GM18505 (cell line): ENCODE measurements at regions not wholly inside any gene's neighbourhood (a gene's known extent, or its start where the extent isn't known, plus 50 kb on each side); places are given as distances from the start of the nearest gene placed in this dataset.

ENCODE experiments used
- ATAC-seq: cut with Tn5 transposase; IDR thresholded peaks from one replicate; pipeline ENCODE4 v1.9.1; 2021; ENCODE audit not compliant: unreplicated experiment
- POLR2A ChIP-seq: IDR thresholded peaks from 4 replicates; pipeline ENCODE4 v1.6.1; 2011; ENCODE audit warnings: borderline replicate concordance; ENCODE audit not compliant: insufficient read depth, insufficient read length; ENCODE audit errors: extremely low read depth

DNA sequence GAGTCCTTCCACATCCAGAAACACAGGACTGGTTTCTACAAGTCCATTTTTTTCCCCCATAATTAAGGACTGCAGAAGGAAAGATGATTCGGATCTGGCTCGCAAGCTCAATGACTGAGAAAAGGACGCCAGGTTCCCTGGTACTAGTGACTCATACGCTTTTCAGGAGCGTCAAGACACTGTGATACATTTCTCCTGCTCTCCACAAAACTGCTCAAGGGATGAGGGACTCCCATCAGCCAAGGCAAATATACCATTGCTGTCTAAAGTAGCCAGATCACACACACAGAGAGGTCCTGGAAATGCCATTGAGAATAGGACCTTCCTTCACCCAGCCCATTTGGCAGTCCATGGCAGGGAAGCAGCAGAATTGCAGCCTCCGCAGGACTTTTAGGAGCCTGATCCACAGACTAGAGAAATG, 253.6 kb upstream of the IRF2BP2 start:
- TF ChIP-seq POLR2A = no peak

DNA sequence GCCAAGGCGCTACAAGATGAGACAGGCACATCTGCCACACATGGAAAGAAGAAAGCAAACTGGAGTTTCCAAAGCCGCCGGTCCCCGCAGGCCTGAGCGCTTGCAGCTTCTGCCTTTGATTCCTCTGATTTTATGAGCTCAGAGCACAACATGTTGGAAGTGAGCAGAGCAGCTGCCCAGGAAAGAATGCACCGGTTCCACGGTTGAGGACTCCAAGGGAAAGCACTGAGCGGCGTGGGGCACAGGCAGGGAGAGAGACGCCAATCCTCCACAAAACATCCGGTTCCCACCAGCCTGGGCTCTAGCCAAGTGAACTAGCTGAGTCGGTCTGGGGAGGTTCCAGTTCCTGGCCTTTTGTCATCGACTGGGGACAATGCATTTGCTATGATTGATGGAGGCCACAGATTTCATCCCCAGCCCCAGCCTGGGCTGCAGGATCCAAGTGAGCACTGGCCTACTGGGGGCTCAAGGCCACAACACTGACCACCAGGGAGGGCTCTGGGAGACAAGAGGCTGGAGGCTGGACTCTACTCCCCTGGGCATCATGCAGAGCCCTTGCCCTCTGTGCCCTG, 253.1 kb upstream of the IRF2BP2 start:
- no peak for ATAC-seq
- no peak for TF ChIP-seq POLR2A

More for the DNA sequence above, 253.6 kb upstream of the IRF2BP2 start:
- no peak for ATAC-seq

DNA sequence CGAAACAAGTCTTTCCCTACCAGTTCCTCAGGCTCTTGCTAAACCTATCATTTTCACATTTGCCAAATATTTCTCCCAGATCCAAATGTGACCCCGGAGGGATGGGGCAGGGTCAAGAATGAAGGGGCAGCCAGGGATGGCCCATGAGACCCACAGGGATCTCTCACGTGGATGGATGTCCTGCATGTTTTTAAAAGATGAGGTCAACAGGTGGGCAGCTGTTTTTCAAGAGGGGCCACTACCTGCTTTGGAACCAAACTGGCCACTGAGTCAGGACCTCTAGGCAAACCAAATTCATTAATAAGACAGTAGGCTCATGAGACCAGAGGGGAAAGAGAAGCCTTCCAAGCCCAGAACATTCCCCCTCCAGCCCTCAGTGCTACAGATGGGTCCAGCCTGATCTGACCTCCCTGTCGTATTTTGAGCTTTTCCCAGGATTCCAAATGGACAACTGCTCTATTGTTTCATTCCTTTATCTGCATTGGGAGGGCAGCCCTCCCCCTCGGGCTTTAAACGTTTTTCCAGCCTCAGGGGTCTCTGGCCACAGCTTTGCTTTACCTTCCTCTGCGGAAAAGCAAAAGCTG, 252.5 kb upstream of the IRF2BP2 start:
- TF ChIP-seq POLR2A = no peak
- ATAC-seq = no peak

DNA sequence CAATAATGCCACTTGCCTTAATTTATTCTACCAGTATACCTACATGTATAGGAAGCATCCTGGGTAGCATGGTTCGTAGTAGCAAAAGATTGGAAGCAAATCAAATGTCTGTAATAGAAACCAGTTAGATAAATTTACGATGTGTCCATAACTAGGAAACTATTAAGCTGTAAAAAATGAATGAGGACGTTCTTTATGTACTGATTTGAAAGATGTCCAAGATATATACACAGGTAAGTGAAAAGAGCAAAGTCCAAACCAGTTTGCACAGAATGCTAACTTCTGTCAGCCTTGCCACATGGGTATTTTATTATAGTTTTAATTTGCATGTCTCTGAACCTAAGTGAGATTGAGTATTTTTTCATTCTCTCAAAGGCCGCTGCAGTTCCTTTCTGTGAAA, 251.8 kb upstream of the IRF2BP2 start:
- ATAC-seq = no peak
- no peak for TF ChIP-seq POLR2A

DNA sequence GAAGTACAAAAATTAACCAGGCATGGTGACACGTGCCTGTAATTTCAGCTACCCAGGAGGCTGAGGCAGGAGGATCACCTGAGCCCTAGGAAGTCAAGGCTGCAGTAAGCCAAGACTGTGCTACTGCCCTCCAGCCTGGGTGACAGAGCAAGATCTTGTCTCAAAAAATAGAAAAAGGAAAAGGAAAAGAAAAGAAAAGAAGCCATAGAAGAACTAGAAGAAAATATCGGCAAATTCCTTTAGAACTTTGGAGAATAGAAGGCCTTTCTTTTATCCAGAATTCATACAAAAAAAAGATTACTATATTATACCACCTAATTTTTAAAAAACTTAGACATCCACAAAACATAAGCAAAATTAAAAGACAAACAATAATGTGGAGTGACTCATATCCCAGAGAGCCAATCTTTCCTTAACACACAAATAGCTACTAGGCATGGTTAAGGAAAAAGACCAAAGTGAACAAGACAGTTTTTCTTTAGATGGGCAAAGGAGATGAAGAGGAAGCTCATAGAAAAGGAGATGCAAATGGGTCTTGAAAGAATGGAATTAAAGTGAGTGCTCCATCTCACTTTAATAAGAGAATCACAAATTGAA, 251.1 kb upstream of the IRF2BP2 start:
- no peak for TF ChIP-seq POLR2A
- no peak for ATAC-seq

DNA sequence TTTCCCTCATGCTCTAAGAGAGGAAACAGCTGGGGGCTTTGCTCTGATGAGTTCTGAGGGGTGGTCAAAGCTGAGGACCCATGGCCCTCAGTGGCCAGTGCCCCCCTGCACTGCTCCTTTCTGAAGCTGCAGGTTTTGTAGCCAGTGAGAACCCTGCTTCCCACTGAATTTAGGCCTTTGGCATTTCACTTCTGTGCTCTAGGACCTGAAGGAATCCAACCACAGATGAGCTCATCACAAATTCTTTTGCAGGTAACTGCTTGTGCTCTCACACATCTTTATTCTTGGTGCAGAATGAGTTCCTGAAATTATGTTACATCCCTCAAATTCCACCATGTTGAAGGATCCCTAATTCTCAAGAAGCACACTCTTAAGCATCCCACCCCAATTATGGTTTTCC, 248.7 kb upstream of the IRF2BP2 start:
- ATAC-seq = no peak
- TF ChIP-seq POLR2A = no peak

DNA sequence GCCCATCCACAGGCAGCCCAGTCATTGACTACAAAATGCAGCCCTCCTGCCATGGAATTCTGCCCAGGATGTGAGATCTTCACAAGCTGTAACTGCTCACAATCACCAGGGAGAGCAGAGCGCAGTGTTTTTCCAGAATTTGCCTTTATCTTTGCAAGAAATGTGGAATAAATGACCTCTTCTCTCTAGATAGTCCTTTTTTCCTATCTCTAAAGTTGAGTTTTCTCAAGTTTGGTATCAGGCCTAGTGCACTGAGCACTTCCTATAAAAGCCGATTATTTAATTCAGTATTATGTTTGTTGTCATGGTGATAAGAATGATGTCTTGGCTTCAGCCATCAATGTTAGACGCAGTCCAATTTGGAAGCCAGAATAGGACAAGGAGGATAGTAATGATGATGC, 246.9 kb upstream of the IRF2BP2 start:
- no peak for TF ChIP-seq POLR2A
- no peak for ATAC-seq

DNA sequence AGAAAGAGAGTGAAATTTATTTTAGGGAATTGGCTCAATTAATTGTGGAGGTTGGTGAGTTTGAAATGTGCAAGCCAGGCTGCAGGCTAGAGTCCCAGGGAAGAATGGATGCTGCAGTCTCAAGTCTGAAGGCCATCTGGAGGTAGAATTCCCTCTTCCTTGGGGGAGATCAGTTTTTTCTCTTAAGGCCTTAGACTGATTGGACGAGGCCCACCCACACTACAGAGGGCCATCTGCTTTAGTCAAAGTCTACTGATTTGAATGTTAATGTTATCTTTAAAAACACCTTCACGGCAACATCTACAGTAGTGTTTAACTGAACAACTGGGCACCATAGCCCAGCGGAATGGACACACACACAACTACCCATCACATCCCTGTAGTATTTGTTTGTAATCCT, 245.9 kb upstream of the IRF2BP2 start:
- ATAC-seq = no peak
- TF ChIP-seq POLR2A = no peak

DNA sequence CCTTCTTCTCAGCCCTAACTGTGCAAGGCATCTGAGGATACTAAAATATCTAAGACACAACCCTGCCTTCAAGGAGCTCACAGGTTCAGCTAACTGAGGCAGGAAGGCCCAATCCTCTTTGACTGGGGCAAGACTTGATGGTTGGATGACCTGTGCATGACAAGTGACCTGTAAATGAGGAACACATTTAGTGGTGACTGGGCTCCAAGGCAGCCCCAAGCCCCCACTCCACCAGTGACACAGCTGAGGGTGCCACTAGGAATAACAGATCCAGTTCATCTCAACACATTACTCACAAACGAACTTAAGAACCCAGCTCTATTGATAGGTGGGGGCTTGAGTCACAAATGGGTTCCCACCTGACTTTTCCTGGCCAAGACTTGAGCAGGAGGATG, 244.7 kb upstream of the IRF2BP2 start:
- no peak for TF ChIP-seq POLR2A
- ATAC-seq = no peak

DNA sequence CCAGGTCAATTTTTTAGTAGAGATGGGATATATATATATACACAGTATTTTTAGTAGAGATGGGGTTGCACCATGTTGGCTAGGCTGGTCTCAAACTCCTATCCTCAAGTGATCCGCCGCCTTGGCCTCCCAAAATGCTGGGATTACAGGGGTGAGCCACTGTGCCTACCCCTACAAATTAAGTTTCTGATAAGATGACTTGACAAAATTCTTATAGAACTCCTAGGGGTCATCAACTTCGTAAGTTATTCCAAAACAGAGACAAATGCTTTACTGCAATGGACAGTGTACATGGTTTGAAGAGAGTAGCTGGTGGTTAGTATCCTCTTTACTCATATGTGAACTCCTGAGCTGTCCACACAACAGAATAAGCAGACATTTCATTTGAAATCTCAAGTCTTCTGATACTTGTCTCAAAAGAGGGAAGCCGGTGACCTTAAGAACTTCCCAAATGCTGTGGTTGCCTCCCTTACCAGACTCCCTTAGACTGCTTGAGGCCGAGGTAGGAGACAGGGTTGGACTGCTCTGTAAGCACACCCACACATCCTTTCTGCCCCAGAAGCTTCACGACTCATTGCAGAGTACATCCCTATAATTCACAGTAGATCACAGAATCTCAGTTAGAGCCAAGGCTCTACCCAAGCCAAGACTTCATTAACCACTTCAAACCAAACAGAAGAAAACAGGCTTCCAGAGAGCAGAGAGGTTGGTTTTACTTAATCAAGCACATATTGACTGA, 244.1 kb upstream of the IRF2BP2 start:
- no peak for ATAC-seq
- TF ChIP-seq POLR2A = no peak

DNA sequence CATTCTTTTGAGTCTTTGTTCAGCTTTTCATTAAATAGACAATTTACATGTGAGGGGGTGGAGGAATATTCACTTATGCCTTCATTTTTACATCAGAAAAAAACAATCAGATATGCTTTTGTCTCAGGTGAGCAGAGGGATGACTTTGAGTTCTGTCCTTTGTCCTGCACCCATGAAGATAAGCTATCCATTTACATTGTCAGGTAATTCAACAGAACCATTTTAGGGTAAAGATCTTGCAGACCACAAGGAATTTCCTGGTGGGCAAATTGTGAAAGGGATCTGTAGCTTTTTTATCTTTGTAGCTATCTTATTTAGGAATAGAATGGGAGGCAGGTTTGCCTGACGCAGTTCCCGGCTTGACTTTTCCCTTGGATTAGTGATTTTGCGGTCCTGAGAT, 242.7 kb upstream of the IRF2BP2 start:
- no peak for ATAC-seq
- TF ChIP-seq POLR2A = no peak

DNA sequence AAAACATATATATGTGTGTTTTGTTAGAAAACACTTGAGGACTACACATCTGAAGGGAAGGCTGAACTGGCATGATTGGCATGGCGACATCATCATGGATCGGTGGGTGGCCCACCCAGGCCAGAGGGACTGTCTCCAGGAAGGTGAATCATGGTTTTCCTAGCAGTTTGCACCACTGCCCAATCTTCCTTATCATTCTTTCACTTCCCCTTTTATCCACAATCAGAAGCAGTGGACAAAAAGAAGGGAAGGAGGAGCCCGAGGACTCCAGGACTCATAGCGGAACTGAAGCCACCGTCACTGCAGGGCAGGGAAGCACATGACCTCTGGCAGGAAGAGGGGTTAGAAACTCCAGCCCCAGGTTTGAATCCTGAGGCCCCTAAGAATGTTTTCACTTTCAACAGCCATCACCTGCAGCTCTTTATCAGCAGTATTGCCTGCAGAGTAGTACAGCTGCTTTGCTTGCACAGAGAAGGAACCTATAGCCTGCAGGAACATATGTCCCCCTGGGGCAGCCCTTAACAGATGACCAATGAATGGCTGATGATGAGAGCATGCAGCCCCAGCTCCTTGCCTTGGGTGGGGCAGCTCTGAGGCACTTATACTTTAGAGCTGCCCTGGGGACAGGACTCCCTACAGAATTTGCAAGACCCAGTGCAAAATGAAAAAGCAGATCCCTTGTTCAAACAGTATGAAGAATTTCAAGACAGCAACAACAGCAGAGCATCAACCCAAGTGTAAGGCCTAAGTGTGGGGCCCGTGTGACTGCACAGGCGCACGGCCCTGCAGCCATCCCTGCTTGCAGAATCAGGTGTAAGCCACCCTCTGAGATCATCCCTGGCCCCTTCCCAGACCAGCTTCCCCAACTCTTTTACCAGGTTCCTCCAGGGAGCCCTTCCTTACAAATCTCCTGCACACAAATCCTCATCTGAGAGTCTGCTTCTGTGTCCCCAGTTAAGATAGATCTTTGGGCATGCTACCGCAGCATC, 241.8 kb upstream of the IRF2BP2 start:
- ATAC-seq = no peak
- TF ChIP-seq POLR2A = no peak

DNA sequence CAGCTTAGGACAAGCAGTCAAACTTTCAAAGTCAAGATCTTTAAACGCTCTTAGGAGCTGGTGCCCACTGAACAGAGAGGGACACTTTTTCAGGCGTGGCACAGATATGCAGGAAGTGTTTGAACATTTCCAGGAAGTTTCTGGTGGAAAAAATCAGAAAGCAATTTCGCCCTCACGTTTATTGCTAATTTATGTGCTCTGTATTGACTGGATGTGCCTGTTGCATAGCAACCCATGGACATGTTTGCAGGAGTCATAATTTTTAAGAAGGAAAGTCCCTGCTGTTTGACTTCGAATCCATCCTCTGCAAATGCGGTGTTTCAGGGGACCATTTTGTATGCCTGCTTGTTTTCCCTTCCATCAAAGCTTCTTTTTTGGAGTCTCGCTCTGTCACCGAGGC, 239.9 kb upstream of the IRF2BP2 start:
- ATAC-seq = no peak
- TF ChIP-seq POLR2A = no peak
